ENCODE measurements at regions not wholly inside any gene's neighbourhood (a gene's known extent, or its start where the extent isn't known, plus 50 kb on each side); places are given as distances from the start of the nearest gene placed in this dataset.

GRCh38 chr14:87109271-87109670 is 883.7 kb downstream of the GALC start:
- H3K4me3 ChIP-seq (replicated peaks; ENCODE audit: low read depth, low read length): no peak overlapping the region
- TF ChIP-seq CTCF (IDR thresholded peaks at IDR 0.05; ENCODE audit: insufficient read depth, low read length, poor library complexity, severe bottlenecking): no peak
- no peak for DNase-seq (ENCODE audit: extremely low read depth, insufficient read length)
- no peaks in the 10 kb centered on the region for H3K36me3 ChIP-seq (ENCODE audit: control insufficient read depth, insufficient read depth, low read length)
- no peaks in the 10 kb centered on the region for H3K27me3 ChIP-seq (replicated peaks; ENCODE audit: control insufficient read depth, insufficient read depth, low read length)

DNA sequence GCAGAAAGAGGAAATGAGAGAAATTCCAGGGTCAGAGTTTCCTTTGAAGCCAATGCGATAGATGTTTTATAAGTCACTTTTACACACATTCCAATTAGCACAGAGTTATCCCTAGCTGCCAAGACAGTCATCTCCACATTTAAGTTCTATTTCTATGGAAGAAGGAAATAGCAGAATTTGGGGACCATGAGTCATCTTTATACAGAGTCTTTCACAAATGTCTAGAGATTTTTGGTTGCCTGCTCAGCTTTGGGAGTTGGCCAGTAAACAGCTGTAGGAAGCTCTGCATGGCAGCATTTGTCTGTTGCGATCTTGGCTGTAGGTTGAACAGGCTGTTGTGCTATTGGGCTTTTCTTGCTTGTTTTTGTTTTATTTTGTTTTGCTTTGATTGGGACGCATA is 884.3 kb downstream of the GALC start:
- DNase-seq (ENCODE audit: extremely low read depth, insufficient read length): no peak
- no peaks in the 10 kb centered on the region for H3K27me3 ChIP-seq (replicated peaks; ENCODE audit: control insufficient read depth, insufficient read depth, low read length)
- H3K4me3 ChIP-seq (replicated peaks; ENCODE audit: low read depth, low read length): no peak overlapping the region
- no peak for TF ChIP-seq CTCF (IDR thresholded peaks at IDR 0.05; ENCODE audit: insufficient read depth, low read length, poor library complexity, severe bottlenecking)
- H3K36me3 ChIP-seq (ENCODE audit: control insufficient read depth, insufficient read depth, low read length): no peaks in the 10 kb centered on the region

DNA sequence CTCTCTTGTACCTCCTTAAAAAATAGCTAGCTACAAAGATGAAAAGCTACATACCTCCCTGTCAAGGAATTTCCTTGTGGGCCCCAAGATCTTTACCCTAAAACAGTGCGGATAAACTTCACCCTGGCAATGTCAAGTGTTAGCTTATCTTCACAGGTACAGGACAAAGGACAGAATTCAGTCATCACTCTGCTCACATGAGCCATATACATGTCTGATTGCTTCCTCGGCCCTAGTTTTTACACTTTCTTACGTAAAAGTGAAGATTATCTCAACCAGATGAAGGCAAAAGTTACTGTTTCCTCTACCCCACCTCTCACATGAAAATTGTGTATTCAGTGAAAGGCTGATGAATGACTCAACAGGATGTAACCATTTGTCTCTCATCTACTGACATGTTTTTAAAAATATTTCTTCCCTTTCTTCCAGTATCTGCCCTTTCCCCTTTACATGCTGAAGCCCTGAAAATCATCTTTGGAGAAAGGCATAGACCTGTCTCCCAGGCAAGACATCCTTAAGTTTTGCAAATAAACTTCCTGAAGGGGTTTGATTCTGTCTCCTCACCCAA is 890.1 kb downstream of the GALC start:
- no peaks in the 10 kb centered on the region for H3K36me3 ChIP-seq (ENCODE audit: control insufficient read depth, insufficient read depth, low read length)
- no peak overlapping the region for H3K4me3 ChIP-seq (replicated peaks; ENCODE audit: low read depth, low read length)
- no peaks in the 10 kb centered on the region for H3K27me3 ChIP-seq (replicated peaks; ENCODE audit: control insufficient read depth, insufficient read depth, low read length)
- DNase-seq (ENCODE audit: extremely low read depth, insufficient read length): no peak
- TF ChIP-seq CTCF (IDR thresholded peaks at IDR 0.05; ENCODE audit: insufficient read depth, low read length, poor library complexity, severe bottlenecking): no peak

DNA sequence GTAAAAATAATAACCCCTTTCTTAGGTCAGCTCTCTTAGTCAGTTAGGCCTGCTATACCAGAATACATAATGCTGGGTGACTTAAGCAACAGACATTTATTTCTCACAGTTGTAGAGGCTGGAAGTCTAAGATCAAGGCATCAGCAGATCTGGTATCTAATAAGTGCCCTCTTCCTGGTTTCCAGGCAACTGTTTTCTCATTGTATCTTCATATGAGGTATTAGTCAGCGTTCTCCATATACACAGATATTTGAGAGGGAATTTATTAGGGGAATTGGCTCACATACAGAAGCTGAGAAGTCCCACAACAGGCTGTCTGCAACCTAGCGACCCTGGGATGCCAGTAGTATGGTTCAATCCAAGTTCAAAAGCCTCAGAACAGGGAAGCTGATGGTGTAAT is 896.0 kb downstream of the GALC start:
- no peak for TF ChIP-seq CTCF (IDR thresholded peaks at IDR 0.05; ENCODE audit: insufficient read depth, low read length, poor library complexity, severe bottlenecking)
- DNase-seq (ENCODE audit: extremely low read depth, insufficient read length): no peak
- no peaks in the 10 kb centered on the region for H3K36me3 ChIP-seq (ENCODE audit: control insufficient read depth, insufficient read depth, low read length)
- no peak overlapping the region for H3K4me3 ChIP-seq (replicated peaks; ENCODE audit: low read depth, low read length)
- no peaks in the 10 kb centered on the region for H3K27me3 ChIP-seq (replicated peaks; ENCODE audit: control insufficient read depth, insufficient read depth, low read length)

DNA sequence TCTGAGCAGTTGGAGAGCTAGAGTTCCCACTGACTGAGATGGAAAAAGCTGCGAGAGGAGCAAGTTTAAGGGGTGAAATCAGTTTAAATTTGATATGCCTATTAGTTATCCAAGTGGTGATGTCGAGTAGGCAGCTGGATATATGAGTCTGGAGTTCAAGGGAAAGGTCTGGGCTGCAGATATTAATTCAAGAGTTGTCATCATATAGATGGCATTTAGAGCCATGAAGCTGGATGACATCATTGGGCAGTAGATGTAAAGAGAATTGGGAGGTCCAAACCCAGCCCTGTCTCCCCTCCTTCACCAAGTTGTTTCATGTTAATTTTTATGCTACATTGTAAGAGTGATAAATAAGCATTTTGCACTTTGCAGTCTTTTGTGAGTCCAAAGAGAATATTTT is 898.1 kb downstream of the GALC start:
- Histone ChIP-seq H3K36me3 (ENCODE audit: control insufficient read depth, insufficient read depth, low read length) (no peaks in the 10 kb centered on the region), H3K4me3 (replicated peaks; ENCODE audit: low read depth, low read length) (no peak overlapping the region), H3K27me3 (replicated peaks; ENCODE audit: control insufficient read depth, insufficient read depth, low read length) (no peaks in the 10 kb centered on the region)
- TF ChIP-seq CTCF (IDR thresholded peaks at IDR 0.05; ENCODE audit: insufficient read depth, low read length, poor library complexity, severe bottlenecking): no peak
- no peak for DNase-seq (ENCODE audit: extremely low read depth, insufficient read length)

DNA sequence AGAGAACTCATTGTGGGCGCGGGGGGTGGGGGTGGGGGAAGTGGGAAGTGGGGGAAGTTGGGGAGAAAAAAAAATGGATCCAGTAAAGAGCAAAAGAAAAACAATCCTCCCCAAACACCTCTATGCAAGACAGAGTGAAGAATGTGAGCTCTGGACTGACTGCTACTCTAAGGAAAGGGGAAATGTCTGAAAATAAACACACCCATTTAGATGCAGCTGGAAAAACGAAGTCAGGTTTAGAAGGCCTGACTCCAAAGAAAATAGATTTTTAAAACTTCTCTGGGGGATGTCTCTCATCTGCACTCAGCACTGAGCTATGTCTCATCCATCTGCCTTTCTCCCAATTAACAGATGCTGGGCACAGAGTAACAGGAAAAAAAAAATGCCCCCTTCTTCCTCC is 904.4 kb downstream of the GALC start:
- Histone ChIP-seq H3K4me3 (replicated peaks; ENCODE audit: low read depth, low read length) (no peak overlapping the region), H3K27me3 (replicated peaks; ENCODE audit: control insufficient read depth, insufficient read depth, low read length) (no peaks in the 10 kb centered on the region), H3K36me3 (ENCODE audit: control insufficient read depth, insufficient read depth, low read length) (no peaks in the 10 kb centered on the region)
- no peak for TF ChIP-seq CTCF (IDR thresholded peaks at IDR 0.05; ENCODE audit: insufficient read depth, low read length, poor library complexity, severe bottlenecking)
- DNase-seq (ENCODE audit: extremely low read depth, insufficient read length): no peak
